Duodenal mucosa (tissue), 2 donors: ENCODE measurements at regions not wholly inside any gene's neighbourhood (a gene's known extent, or its start where the extent isn't known, plus 50 kb on each side); places are given as distances from the start of the nearest gene placed in this dataset.
"Not testable (repeated sequence)": the region's sequence is repeated elsewhere in the genome, so short reads cannot be mapped to it uniquely, and the experiment has no call there.

ENCODE experiments used
- H3K27ac ChIP-seq: one replicate; pipeline ENCODE4 v1.7.0; 2013; ENCODE audit warnings: low read depth, low read length
- H3K27me3 ChIP-seq, 2 donors: one replicate each; pipeline ENCODE4 v1.7.0; 2013; ENCODE audit warnings: low read length in 2 of 2, control low read depth in 1 of 2; ENCODE audit not compliant: insufficient read depth in 2 of 2, control insufficient read depth in 1 of 2
- H3K36me3 ChIP-seq, 2 donors: one replicate each; pipeline ENCODE4 v1.7.0; 2013; ENCODE audit warnings: low read length in 2 of 2, control low read depth in 1 of 2; ENCODE audit not compliant: insufficient read depth in 2 of 2, control insufficient read depth in 1 of 2
- H3K4me1 ChIP-seq, 2 donors: one replicate each; pipeline ENCODE4 v1.7.0; 2013; ENCODE audit warnings: low read length in 2 of 2, control low read depth in 1 of 2; ENCODE audit not compliant: insufficient read depth in 2 of 2, control insufficient read depth in 1 of 2
- H3K4me3 ChIP-seq, 2 donors: one replicate each; pipeline ENCODE4 v1.7.0; 2013; ENCODE audit warnings: low read length in 2 of 2, low read depth in 1 of 2
- H3K9ac ChIP-seq, 2 donors: one replicate each; pipeline ENCODE4 v1.7.0; 2013; ENCODE audit warnings: low read length in 2 of 2, low read depth in 1 of 2
- H3K9me3 ChIP-seq, 2 donors: one replicate each; pipeline ENCODE4 v1.7.0; 2013; ENCODE audit warnings: low read length in 2 of 2, control low read depth in 1 of 2; ENCODE audit not compliant: control insufficient read depth in 1 of 2

GRCh38 chr10:120213283-120213682, 243.7 kb upstream of the PLPP4 start:
- not testable (repeated sequence) for H3K4me1 ChIP-seq, H3K9me3 ChIP-seq, H3K27ac ChIP-seq, H3K9ac ChIP-seq, H3K4me3 ChIP-seq, H3K27me3 ChIP-seq, H3K36me3 ChIP-seq

GRCh38 chr10:120217736-120218135, 239.3 kb upstream of the PLPP4 start:
- no peak overlapping the region for H3K4me3 ChIP-seq
- H3K9ac ChIP-seq, result no peak overlapping the region
- no peaks in the 10 kb centered on the region for H3K36me3 ChIP-seq

GRCh38 chr10:120221873-120222485, 235.0 kb upstream of the PLPP4 start:
- no peaks in the 10 kb centered on the region for H3K36me3 ChIP-seq
- H3K4me1 ChIP-seq, result no peaks in the 10 kb centered on the region
- H3K9ac ChIP-seq, result no peak overlapping the region
- H3K4me3 ChIP-seq, result no peak overlapping the region
- no peaks in the 10 kb centered on the region for H3K9me3 ChIP-seq
- H3K27ac ChIP-seq, result no peak overlapping the region
- no peaks in the 10 kb centered on the region for H3K27me3 ChIP-seq

More at GRCh38 chr10:120217736-120218135, 239.3 kb upstream of the PLPP4 start:
- H3K27ac ChIP-seq, result no peak overlapping the region
- no peaks in the 10 kb centered on the region for H3K27me3 ChIP-seq
- no peaks in the 10 kb centered on the region for H3K4me1 ChIP-seq
- no peaks in the 10 kb centered on the region for H3K9me3 ChIP-seq

- H3K27ac ChIP-seq, result no peak overlapping the region
- no peak overlapping the region for H3K9ac ChIP-seq
- H3K9me3 ChIP-seq, result no peaks in the 10 kb centered on the region
- H3K36me3 ChIP-seq, result no peaks in the 10 kb centered on the region
- H3K4me1 ChIP-seq, result no peaks in the 10 kb centered on the region
- no peaks in the 10 kb centered on the region for H3K27me3 ChIP-seq
- no peak overlapping the region for H3K4me3 ChIP-seq
Observed at GRCh38 chr10:120229641-120230040, 227.4 kb upstream of the PLPP4 start.

GRCh38 chr10:120239695-120240094, 217.3 kb upstream of the PLPP4 start:
- H3K27me3 ChIP-seq, H3K36me3 ChIP-seq, H3K9ac ChIP-seq, H3K9me3 ChIP-seq, H3K4me1 ChIP-seq, H3K27ac ChIP-seq, H3K4me3 ChIP-seq: not testable (repeated sequence)

- H3K36me3 ChIP-seq, result no peaks in the 10 kb centered on the region
- no peaks in the 10 kb centered on the region for H3K27me3 ChIP-seq
- H3K4me3 ChIP-seq, result no peak overlapping the region
- H3K27ac ChIP-seq, result no peak overlapping the region
- H3K9me3 ChIP-seq, result no peaks in the 10 kb centered on the region
- H3K4me1 ChIP-seq, result no peaks in the 10 kb centered on the region
- no peak overlapping the region for H3K9ac ChIP-seq
Observed at GRCh38 chr10:120251821-120252442, 205.1 kb upstream of the PLPP4 start.

- no peak overlapping the region for H3K4me3 ChIP-seq
- H3K27me3 ChIP-seq, result no peaks in the 10 kb centered on the region
- no peaks in the 10 kb centered on the region for H3K4me1 ChIP-seq
- H3K36me3 ChIP-seq, result no peaks in the 10 kb centered on the region
- no peak overlapping the region for H3K9ac ChIP-seq
- no peak overlapping the region for H3K27ac ChIP-seq
- H3K9me3 ChIP-seq, result no peaks in the 10 kb centered on the region
Observed at GRCh38 chr10:120253131-120253530, 203.9 kb upstream of the PLPP4 start.

DNA sequence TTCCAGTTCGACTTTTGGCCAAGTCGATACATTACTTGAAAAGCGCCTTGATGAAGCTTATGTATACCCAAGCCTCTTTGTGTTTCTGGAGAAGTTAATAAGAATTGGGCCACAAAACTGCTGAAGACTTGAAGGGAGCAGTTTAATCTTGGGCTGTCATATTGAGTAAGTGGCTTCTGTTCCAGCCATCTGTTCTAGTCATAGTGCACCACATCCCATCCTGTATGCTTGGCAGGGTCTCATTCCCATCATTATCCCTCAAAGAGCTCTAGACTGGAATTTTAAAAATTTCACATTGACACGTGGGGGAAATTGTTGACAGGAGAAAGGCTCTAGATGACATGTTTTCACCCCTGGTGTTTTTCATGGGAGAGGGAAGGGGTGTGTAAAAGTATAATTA, 196.6 kb upstream of the PLPP4 start:
- Histone ChIP-seq H3K4me1 (no peaks in the 10 kb centered on the region), H3K27ac (no peak overlapping the region), H3K27me3 (peaks cover 0 to 3% of the 10 kb centered on the region in 2 donors), H3K9ac (no peak overlapping the region), H3K4me3 (no peak overlapping the region), H3K36me3 (no peaks in the 10 kb centered on the region), H3K9me3 (no peaks in the 10 kb centered on the region)

DNA sequence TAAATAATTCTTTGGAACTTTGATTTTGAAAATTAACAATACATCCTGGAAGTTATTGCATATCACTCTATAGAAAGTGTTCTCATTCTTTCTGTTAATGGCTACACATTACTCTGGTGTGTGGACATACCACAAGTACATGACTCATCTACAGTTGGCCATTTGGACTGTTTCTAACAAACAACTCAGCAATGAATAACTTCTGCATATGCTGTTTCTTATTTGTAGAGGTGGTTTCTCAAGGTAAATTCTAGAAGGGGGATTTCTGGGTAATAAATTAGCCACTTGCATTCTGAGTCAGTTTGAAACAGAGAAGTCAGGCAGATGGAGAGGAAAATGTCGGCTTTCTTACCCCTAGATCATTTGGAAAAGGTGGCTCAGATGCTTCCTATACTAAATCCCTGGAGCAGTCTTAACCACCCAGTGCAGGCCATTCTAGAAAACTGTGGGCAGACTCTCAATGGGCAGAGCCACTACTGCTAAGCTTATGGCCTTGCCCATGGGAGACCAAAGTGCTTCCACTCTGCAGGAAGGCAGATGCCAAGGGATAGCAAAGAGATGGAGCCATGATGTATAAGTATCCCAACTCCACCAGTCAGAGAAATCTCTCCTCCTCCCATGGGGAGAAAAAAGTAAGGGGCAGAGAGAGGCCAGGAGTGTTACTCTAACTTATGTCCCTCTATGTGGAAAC, 194.0 kb upstream of the PLPP4 start:
- no peaks in the 10 kb centered on the region for H3K9me3 ChIP-seq
- peaks cover 0 to 3% of the 10 kb centered on the region in 2 donors for H3K27me3 ChIP-seq
- no peak overlapping the region for H3K4me3 ChIP-seq
- no peak overlapping the region for H3K27ac ChIP-seq
- H3K4me1 ChIP-seq, result no peaks in the 10 kb centered on the region
- no peak overlapping the region for H3K9ac ChIP-seq
- H3K36me3 ChIP-seq, result no peaks in the 10 kb centered on the region

DNA sequence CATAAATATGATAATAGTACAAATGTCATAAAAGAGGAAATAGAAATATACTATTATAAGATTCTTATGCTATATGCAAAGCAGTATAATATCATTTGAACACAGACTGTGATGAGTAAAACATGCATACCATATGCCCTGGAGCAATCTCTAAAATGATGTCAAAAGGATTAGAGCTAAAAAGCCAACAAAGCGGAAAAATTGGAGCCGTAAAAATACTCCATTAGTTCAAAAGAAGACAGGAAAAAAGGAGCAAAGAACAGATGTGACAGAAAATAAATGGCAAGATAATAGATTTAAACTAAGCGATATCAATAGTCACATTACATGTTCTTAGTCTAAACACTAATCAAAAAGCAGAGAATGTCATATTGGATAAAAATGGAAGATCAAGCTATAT, 191.0 kb upstream of the PLPP4 start:
- no peaks in the 10 kb centered on the region for H3K4me1 ChIP-seq
- H3K9me3 ChIP-seq, result no peaks in the 10 kb centered on the region
- H3K36me3 ChIP-seq, result no peaks in the 10 kb centered on the region
- no peak overlapping the region for H3K9ac ChIP-seq
- peaks cover 0 to 3% of the 10 kb centered on the region in 2 donors for H3K27me3 ChIP-seq
- no peak overlapping the region for H3K4me3 ChIP-seq
- H3K27ac ChIP-seq, result no peak overlapping the region
